ENCODE measurements at regions not wholly inside any gene's neighbourhood (a gene's known extent, or its start where the extent isn't known, plus 50 kb on each side); places are given as distances from the start of the nearest gene placed in this dataset.

DNA sequence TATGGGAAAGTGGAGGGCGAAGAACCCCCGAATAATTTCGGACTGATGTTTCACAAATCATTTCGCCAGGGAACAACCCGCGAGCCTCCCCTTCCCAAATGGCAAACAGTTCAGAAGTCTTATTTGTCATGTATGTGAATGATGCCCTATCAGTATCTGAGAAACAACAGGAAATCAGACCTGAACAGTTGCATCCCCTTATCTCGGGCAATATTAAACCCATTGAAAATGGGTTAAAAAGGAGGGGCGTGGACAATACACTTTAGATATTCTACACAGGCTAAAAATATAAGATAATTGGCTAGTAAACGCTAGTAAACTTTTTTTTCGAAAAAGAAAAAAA lies 1003.3 kb upstream of the NR2F2 start:
- no peak for DNase-seq (ENCODE audit: low spot score)

- no peak for DNase-seq (ENCODE audit: low spot score)
These were observed 1002.8 kb upstream of the NR2F2 start for GRCh38 chr15:95327661-95328060.

GRCh38 chr15:95328559-95328958 lies 1001.9 kb upstream of the NR2F2 start:
- no peak for DNase-seq (ENCODE audit: low spot score)

DNA sequence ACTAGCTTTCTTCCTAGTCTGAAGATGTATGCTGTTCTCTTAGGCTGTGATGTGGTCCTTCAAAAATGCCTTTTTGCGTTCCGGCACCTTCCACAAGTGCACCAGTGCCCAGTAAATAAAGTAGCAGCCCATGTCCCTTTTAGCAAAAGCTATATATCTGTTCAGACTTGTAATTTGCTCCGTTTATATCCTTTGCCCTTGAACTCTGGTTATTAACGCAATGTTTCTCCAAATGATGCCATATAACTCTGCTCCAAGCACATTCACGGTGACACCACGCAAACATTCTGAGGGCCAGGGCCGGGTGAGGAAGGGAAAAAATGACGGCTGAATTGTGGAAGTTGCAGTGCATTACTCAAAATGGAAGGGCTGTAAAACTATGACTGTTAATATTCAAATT lies 1001.1 kb upstream of the NR2F2 start:
- DNase-seq (ENCODE audit: low spot score), result no peak

DNA sequence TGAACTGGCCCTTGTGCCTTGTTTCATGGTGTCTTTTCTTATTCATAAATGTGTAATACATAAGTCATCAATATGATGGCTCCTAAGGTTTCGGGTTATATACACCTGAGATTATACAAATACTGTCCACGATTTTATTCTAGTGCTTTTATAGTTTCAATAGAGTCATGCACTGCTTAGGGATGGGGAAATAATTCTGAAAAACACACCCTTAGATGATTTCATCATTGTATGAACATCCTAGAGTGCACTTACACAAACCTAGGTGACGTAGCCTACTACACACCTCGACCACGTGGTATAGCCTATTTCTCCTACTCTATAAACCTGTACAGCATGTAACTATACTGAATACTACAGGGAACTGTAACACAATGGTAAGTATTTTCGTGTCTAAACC lies 988.8 kb upstream of the NR2F2 start:
- DNase-seq (ENCODE audit: low spot score), result no peak

GRCh38 chr15:95345867-95346266 lies 984.6 kb upstream of the NR2F2 start:
- no peak for DNase-seq (ENCODE audit: low spot score)

- DNase-seq (ENCODE audit: low spot score), result no peak
These were observed 983.6 kb upstream of the NR2F2 start for GRCh38 chr15:95346721-95347475.

DNA sequence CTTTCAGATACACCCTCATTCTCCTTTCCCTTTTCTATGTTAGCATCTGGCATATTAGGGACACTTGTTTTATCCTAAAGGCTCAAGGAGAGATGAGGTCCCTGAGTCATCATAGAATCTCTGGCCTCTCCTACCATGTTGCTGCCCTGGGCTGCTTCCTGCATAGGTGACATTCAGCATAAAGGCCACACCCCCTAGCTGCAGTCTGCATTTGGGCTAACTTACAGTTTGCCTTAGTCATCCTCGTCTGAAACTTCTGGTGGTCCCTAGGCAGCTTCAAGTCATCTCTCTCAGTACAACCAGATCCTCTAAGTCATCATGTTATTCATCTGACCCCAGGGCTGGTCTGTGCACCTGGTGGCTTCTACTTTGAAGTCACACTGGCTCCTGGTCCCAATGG lies 982.7 kb upstream of the NR2F2 start:
- DNase-seq (ENCODE audit: low spot score), result no peak

- no peak for DNase-seq (ENCODE audit: low spot score)
These were observed 979.6 kb upstream of the NR2F2 start for GRCh38 chr15:95350908-95351307.

DNA sequence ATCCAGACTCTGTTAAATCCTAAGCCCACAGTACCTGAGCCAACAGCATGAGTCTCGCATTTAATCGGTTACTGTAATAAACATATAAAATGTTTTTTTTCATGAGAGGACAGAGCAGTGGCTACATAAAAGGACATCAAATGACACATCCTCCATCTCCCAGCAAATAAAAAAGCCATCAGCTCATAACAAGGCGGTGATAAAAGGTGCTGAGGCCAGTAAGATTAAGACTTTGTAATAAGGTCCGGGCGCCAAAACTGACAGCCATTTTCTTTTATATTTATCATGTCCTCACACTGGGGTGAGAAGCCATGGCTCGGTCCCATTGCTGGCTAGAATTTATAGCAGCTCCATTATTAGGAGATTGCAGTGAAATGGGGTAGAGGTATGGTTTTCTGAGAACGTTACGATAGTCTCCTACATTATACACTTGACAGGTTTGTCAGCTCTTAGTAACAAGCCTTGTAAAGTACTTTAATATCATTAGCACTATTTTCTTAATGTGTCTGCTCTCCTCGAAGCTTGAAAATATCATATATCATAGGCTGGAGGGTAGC lies 977.8 kb upstream of the NR2F2 start:
- DNase-seq (ENCODE audit: low spot score), result no peak

- no peak for DNase-seq (ENCODE audit: low spot score)
These were observed 977.0 kb upstream of the NR2F2 start for GRCh38 chr15:95353512-95353911.

DNA sequence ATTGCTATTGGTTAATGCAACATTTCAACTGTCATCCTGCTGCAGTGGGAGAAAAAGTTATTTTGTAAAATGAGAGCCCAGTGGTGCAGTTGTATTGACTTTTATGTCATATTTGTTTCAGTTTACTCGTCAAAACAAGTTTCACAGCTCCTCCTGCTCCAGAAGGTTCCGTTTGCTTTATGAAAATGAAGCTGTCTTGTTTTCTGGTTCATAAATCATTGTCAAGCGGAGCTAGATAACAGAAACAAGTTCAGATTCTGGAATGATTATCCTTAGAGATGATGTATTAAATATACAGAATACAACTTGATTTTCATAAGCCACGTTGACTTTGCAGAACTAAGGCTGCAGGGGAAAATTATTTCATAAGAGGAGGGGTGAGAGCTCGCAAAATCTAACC lies 970.5 kb upstream of the NR2F2 start:
- no peak for DNase-seq (ENCODE audit: low spot score)

DNA sequence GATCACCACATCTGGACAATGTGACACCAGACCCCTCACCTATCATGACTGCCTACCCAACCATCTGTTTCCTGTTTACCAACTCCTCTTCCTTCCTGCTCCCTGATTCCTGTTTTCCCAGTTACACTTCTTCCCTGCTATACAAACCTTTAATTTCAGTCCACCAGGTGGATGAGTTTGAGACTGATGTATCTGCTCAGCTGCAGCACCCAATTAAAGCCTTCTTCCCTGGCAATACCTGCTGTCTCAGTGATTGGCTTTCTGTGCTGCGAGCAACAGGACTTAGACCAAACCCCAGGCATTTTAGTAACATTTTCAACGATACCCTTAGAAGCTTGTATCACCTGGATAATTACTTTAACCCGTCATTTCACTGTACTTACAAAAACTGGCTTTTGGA lies 968.2 kb upstream of the NR2F2 start:
- DNase-seq (ENCODE audit: low spot score), result no peak

DNA sequence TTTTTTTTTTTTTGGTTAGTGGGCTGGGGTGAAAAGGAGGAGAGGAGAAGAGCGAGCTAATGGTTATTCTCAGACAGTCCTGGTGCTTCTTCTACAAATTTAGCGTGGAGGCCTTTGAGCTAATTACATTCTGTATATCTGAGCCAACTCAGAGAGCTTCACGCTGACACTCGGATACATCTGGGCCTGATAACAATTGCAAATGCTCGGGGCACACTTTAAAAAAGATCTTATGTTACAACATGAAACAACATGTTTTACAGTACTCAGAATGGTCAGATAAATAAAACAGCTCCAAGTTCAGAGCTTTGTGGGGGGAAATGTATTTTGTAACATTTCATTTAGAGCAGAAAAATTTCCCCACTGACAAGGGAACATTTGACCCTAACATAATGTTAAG lies 966.9 kb upstream of the NR2F2 start:
- DNase-seq (ENCODE audit: low spot score), result no peak

GRCh38 chr15:95365511-95366107 lies 964.9 kb upstream of the NR2F2 start:
- no peak for DNase-seq (ENCODE audit: low spot score)

- no peak for DNase-seq (ENCODE audit: low spot score)
These were observed 962.3 kb upstream of the NR2F2 start for GRCh38 chr15:95368191-95368590.

DNA sequence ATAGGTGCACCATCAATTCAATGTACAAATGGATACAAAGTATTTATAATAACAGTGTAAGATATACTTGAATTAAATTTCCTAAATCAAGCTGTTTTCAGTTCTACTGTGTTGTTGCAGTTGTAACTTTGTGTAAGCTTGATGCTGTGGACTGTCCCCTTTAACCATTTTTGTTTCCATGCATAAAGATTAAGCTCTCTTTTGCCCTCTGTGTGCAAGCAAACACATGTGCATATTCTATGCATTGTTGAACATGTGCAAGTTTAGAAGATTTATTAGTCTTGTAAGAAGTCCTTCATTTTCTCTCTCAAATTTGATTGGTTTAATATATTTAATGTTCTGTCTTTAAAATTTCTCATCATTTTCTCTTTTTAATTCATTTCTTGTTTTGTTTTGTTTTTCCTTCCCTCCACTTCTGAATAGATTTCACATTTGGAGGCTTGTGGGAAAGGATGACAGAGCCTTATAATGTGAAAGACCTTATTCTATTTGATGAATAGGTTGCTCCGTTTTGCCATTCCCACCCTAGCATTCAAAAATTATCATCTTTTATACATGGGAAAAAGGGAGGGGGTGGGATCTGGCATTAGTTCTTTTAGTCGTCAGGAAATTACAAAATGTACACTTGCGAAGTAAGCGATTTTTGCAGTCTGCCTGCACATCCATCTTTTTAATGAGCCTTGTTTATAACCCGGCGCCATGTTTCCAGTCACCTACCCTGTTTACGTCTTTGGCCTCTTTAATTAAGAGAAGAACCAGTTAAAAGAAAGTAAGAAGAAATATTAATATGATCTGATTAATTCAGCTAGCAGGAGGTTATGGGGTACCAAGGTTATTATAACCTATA lies 961.5 kb upstream of the NR2F2 start:
- no peak for DNase-seq (ENCODE audit: low spot score)

DNA sequence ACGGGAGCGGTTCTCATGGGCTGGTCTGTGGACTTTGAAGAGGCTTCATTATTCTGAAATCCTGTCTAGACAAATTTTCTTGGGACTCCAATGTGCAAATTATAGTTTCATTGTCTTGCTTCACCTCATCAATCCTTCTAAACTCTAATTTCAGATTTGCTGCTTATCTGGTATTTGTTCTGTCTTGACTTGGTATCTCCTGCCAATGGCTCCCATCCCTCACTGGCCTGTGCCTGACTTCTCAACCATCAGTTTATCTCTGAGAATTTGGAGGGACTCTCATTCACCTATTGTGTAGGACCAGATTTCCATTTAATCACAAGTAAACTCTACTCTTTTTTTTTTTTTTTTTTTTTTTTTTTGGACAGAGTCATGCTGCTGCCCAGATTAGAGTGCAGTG lies 960.2 kb upstream of the NR2F2 start:
- no peak for DNase-seq (ENCODE audit: low spot score)

- DNase-seq (ENCODE audit: low spot score), result no peak
These were observed 958.8 kb upstream of the NR2F2 start for GRCh38 chr15:95371664-95372063.

- no peak for DNase-seq (ENCODE audit: low spot score)
These were observed 955.2 kb upstream of the NR2F2 start for GRCh38 chr15:95375281-95375680.

GRCh38 chr15:95377258-95377852 lies 953.1 kb upstream of the NR2F2 start:
- DNase-seq (ENCODE audit: low spot score), result no peak
